ENCODE measurements at regions not wholly inside any gene's neighbourhood (a gene's known extent, or its start where the extent isn't known, plus 50 kb on each side); places are given as distances from the start of the nearest gene placed in this dataset.

DNA sequence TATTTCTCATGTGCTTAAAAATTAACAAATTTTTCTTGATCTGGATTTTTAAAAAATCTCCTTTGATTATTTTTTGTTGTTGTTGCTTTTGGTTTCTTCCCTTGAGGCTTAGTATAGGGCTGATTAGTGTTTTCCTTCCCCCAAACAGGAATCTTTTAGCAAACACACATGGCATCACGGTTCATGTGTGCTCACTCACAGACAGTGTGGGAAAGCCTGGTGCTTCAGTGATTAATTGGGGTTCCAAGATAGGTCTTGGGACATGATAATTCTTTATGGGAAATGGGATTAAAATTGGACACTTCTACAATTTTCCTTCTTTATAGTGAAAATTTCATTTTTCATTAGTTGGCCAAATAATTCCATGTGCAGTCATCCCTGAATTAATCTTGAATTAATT is 153.9 kb upstream of the SOX11 start:
- CTCF ChIA-PET: no interaction called here
- POLR2A ChIA-PET: no interaction called here
- no peaks in the 10 kb centered on the region for H3K27me3 ChIP-seq (ENCODE audit: control insufficient read depth, insufficient read depth, low read length)
- no peaks in the 10 kb centered on the region for H3K36me3 ChIP-seq (ENCODE audit: control insufficient read depth, insufficient read depth, low read length)
- TF ChIP-seq, protein P1, sequence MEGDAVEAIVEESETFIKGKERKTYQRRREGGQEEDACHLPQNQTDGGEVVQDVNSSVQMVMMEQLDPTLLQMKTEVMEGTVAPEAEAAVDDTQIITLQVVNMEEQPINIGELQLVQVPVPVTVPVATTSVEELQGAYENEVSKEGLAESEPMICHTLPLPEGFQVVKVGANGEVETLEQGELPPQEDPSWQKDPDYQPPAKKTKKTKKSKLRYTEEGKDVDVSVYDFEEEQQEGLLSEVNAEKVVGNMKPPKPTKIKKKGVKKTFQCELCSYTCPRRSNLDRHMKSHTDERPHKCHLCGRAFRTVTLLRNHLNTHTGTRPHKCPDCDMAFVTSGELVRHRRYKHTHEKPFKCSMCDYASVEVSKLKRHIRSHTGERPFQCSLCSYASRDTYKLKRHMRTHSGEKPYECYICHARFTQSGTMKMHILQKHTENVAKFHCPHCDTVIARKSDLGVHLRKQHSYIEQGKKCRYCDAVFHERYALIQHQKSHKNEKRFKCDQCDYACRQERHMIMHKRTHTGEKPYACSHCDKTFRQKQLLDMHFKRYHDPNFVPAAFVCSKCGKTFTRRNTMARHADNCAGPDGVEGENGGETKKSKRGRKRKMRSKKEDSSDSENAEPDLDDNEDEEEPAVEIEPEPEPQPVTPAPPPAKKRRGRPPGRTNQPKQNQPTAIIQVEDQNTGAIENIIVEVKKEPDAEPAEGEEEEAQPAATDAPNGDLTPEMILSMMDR (IDR thresholded peaks at IDR 0.05; ENCODE audit: insufficient read depth, low read depth, low read length): no peak
- DNase-seq (ENCODE audit: low read depth): no peak
- no peak overlapping the region for H3K4me3 ChIP-seq (ENCODE audit: low read depth, low read length)

DNA sequence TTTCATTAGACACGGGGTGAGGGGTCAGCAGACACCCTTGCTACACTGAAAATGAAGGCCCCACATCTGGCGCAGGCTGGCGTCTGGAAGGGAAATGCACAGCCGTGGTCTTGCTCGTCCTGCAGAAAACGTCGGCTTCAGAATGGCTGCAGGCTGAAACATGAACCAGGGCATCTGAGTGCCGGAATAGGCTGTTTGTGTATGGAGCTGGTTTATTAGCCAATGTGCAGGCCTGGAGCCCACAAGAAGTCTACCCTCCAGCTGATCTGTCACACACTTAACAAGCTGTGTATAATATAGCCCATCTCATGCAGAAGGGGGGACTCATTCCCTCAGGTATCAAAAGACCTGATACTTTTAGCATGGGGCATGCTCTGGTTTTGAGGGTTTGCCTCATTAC is 153.4 kb upstream of the SOX11 start:
- ChIA-PET POLR2A (no interaction called here), CTCF (no interaction called here)
- Histone ChIP-seq H3K4me3 (ENCODE audit: low read depth, low read length) (no peak overlapping the region), H3K36me3 (ENCODE audit: control insufficient read depth, insufficient read depth, low read length) (no peaks in the 10 kb centered on the region), H3K27me3 (ENCODE audit: control insufficient read depth, insufficient read depth, low read length) (no peaks in the 10 kb centered on the region)
- TF ChIP-seq, protein P1 (IDR thresholded peaks at IDR 0.05; ENCODE audit: insufficient read depth, low read depth, low read length): no peak
- DNase-seq (ENCODE audit: low read depth): no peak

DNA sequence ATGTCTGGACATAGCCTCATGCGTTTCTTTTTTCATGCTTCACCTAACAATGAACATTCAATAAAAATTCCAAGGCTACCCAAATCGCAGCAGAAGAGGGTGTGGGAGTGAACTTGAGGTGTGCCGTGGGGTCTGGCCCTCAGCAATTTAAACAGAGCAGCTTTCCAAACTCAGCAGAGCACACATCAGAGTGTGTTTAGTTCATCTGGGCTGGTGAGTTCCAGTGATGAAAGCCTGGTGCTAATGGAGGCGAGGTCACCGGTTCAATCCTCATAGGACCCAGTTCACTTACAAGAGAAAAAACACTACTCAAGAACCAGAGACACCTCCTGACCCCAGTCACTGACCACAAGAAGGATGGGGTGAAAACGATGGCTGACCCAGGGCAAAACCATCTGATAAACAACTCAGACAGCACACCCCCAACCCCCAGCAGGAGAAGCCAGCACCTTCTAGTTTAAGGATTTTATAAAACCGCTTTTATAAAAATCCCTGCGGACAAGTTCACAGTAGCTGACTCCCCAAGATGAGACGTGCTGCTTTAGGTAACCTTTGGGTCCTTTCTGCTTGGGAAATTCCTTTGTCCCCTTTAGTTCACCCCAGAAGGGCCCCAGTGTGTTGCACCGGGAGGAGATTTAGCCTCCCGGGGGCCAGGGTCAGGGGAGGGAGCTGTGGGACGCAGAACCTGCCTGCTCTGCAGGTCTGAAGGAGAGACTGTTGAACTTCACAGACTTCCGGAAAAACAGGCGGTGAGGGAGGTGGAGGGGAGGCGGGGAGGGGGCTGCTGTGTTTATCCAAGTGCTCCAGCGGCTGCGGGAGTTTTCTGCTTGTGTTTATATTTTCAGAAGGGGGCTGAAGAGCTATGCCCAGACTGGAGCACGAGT is 152.7 kb upstream of the SOX11 start:
- Histone ChIP-seq H3K27me3 (ENCODE audit: control insufficient read depth, insufficient read depth, low read length) (no peaks in the 10 kb centered on the region), H3K4me3 (ENCODE audit: low read depth, low read length) (no peak overlapping the region), H3K36me3 (ENCODE audit: control insufficient read depth, insufficient read depth, low read length) (no peaks in the 10 kb centered on the region)
- CTCF ChIA-PET: no interaction called here
- POLR2A ChIA-PET: no interaction called here
- TF ChIP-seq, protein P1 (IDR thresholded peaks at IDR 0.05; ENCODE audit: insufficient read depth, low read depth, low read length): no peak
- DNase-seq (ENCODE audit: low read depth): no peak

GRCh38 chr2:5540856-5541255 is 151.3 kb upstream of the SOX11 start:
- DNase-seq (ENCODE audit: low read depth): no peak
- POLR2A ChIA-PET: no interaction called here
- Histone ChIP-seq H3K36me3 (ENCODE audit: control insufficient read depth, insufficient read depth, low read length) (no peaks in the 10 kb centered on the region), H3K27me3 (ENCODE audit: control insufficient read depth, insufficient read depth, low read length) (no peaks in the 10 kb centered on the region), H3K4me3 (ENCODE audit: low read depth, low read length) (no peak overlapping the region)
- CTCF ChIA-PET: no interaction called here
- TF ChIP-seq, protein P1 (IDR thresholded peaks at IDR 0.05; ENCODE audit: insufficient read depth, low read depth, low read length): no peak

DNA sequence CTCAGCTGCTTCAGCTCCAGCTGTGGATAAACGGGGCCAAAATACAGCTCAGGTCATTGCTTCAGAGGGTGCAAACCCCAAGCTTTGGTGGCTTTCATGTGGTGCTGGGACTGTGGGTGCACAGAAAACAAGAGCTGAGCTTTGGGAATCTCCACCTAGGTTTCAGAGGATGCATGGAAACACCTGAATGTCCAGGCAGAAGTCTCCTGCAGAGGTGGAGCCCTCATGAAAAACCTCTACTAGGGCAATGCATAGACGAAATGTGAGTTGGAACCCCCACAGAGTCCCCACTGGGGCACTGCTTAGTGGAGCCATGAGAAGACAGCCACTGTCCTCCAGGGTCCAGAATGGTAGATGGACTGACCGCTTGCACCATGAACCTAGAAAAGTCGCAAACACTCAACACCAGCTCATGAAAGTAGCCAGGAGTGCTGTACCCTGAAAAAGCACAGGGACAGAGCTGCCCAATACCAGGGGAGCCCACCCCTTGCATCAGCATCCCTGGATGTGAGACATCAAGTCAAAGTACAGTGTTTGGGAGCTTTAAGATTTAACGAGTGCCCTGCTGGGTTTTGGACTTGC is 147.9 kb upstream of the SOX11 start:
- Histone ChIP-seq H3K36me3 (ENCODE audit: control insufficient read depth, insufficient read depth, low read length) (no peaks in the 10 kb centered on the region), H3K4me3 (ENCODE audit: low read depth, low read length) (no peak overlapping the region), H3K27me3 (ENCODE audit: control insufficient read depth, insufficient read depth, low read length) (no peaks in the 10 kb centered on the region)
- TF ChIP-seq, protein P1 (IDR thresholded peaks at IDR 0.05; ENCODE audit: insufficient read depth, low read depth, low read length): no peak
- no peak for DNase-seq (ENCODE audit: low read depth)
- ChIA-PET CTCF (no interaction called here), POLR2A (no interaction called here)

Measured in BJ (cell line).